Psoas muscle (tissue), 7 donors: ENCODE measurements at regions not wholly inside any gene's neighbourhood (a gene's known extent, or its start where the extent isn't known, plus 50 kb on each side); places are given as distances from the start of the nearest gene placed in this dataset.

Source experiments
- ATAC-seq, 4 donors: fragments of 200-7000 bp; cut with Tn5 transposase; one replicate each; pipeline ENCODE4 v1.9.1; 2020; ENCODE audit warnings: moderate library complexity in 3 of 4, mild to moderate bottlenecking in 2 of 4
- DNase-seq, 2 donors: peaks; one replicate each; pipeline ENCODE4 v3.0.0-alpha.2; 2020
- H3K27ac ChIP-seq: fragments of 200-600 bp; one replicate; pipeline ENCODE4 v1.8.0; 2022
- H3K27me3 ChIP-seq, 3 donors: fragments of 200-600 bp in 1 of 3; one replicate each; pipeline versions ENCODE4 v1.6.1 to v1.8.0; 2013 to 2022; ENCODE audit warnings: low read length in 2 of 3, mild to moderate bottlenecking in 2 of 3, moderate library complexity in 1 of 3; ENCODE audit not compliant: insufficient read depth in 3 of 3
- H3K36me3 ChIP-seq, 2 donors: fragments of 200-600 bp in 1 of 2; one replicate each; pipeline versions ENCODE4 v1.6.1 to v1.8.0; 2013 to 2022; ENCODE audit warnings: low read depth in 1 of 2, mild to moderate bottlenecking in 1 of 2, moderate library complexity in 1 of 2; ENCODE audit not compliant: insufficient read depth in 1 of 2
- H3K4me1 ChIP-seq: fragments of 200-600 bp; one replicate; pipeline ENCODE4 v1.8.0; 2022
- H3K4me3 ChIP-seq: fragments of 200-600 bp; one replicate; pipeline ENCODE4 v1.8.0; 2022; ENCODE audit warnings: mild to moderate bottlenecking
- H3K9me3 ChIP-seq: fragments of 200-600 bp; one replicate; pipeline ENCODE4 v1.8.0; 2022
- CTCF ChIP-seq: fragments of 200-600 bp; IDR thresholded peaks from one replicate; pipeline ENCODE4 v1.8.0; 2022; ENCODE audit warnings: antibody characterized with exemption
- WGBS, 3 donors: extraction: QIAGEN DNeasy Blood & Tissue Kit; methylation state at CpG; one replicate each; pipeline versions ENCODE4 v1.1.6 to v1.1.7; 2013; 5-methylcytosine and 5-hydroxymethylcytosine counted together
- intact Hi-C, 2 donors: fragments of 100-400 bp; cut with DNase I; formaldehyde crosslinking; loops; one replicate each; pipeline versions ENCODE4 v1.11.0 to v1.14.2; 2022
- donor health status: healthy with polysubstance abuse.
- donor health status: DM: no; HTN: no; CAD: no; lungs with moderate emphysema.
- donor health status: Bipolar disorder and iron deficiency.
- donor health status: healthy.
- donor health status: DM: yes; HTN: yes; CAD: no.
- donor health status: DM: no; HTN: no; CAD: no.
- donor health status: DM: yes; HTN: yes; CAD: no.

GRCh38 chr10:64738462-64738861 is 1217.3 kb downstream of the REEP3 start:
- Histone ChIP-seq H3K27me3 (no peaks in the 10 kb centered on the region), H3K36me3 (no peaks in the 10 kb centered on the region), H3K4me1 (no peaks in the 10 kb centered on the region), H3K4me3 (no peak overlapping the region), H3K27ac (no peak overlapping the region), H3K9me3 (peaks cover 6% of the 10 kb centered on the region)
- intact Hi-C loops = no loop called here
- no peak for DNase-seq
- ATAC-seq = no peak
- no peak for TF ChIP-seq CTCF
- 63 to 68% (median 64%) methylated on average over 2 of the region's 2 CpGs for WGBS, 3 donors

GRCh38 chr10:64745565-64745964 is 1224.4 kb downstream of the REEP3 start:
- no peaks in the 10 kb centered on the region for H3K4me1 ChIP-seq
- ATAC-seq = no peak
- TF ChIP-seq CTCF = no peak
- peaks cover 6% of the 10 kb centered on the region for H3K9me3 ChIP-seq
- WGBS, 3 donors = 23 to 52% (median 43%) methylated on average over 1 of the region's 1 CpG
- no peak for DNase-seq
- H3K27me3 ChIP-seq = no peaks in the 10 kb centered on the region
- H3K36me3 ChIP-seq = no peaks in the 10 kb centered on the region
- H3K4me3 ChIP-seq = no peak overlapping the region
- intact Hi-C loops = no loop called here
- H3K27ac ChIP-seq = no peak overlapping the region

- Histone ChIP-seq H3K4me3 (no peak overlapping the region), H3K9me3 (no peaks in the 10 kb centered on the region), H3K27me3 (no peaks in the 10 kb centered on the region), H3K4me1 (no peaks in the 10 kb centered on the region), H3K27ac (no peak overlapping the region), H3K36me3 (no peaks in the 10 kb centered on the region)
- WGBS, 3 donors = 65 to 92% (median 86%) methylated on average over 2 of the region's 2 CpGs
- intact Hi-C loops = no loop called here
- no peak for ATAC-seq
- no peak for TF ChIP-seq CTCF
- no peak for DNase-seq
These were observed 1229.5 kb downstream of the REEP3 start for GRCh38 chr10:64750672-64751071.

- ATAC-seq (no peak), DNase-seq (no peak)
- H3K27me3 ChIP-seq = no peaks in the 10 kb centered on the region
- H3K4me3 ChIP-seq = no peak overlapping the region
- intact Hi-C loops = no loop called here
- no peaks in the 10 kb centered on the region for H3K36me3 ChIP-seq
- no peaks in the 10 kb centered on the region for H3K9me3 ChIP-seq
- TF ChIP-seq CTCF = no peak
- no peaks in the 10 kb centered on the region for H3K4me1 ChIP-seq
- 54 to 72% (median 62%) methylated on average over 2 of the region's 2 CpGs for WGBS, 3 donors
- no peak overlapping the region for H3K27ac ChIP-seq
These were observed 1232.3 kb downstream of the REEP3 start for GRCh38 chr10:64753516-64753915.

GRCh38 chr10:64760371-64760770 is 1239.2 kb downstream of the REEP3 start:
- 78 to 84% (median 81%) methylated on average over 4 of the region's 4 CpGs for WGBS, 3 donors
- Histone ChIP-seq H3K36me3 (no peaks in the 10 kb centered on the region), H3K27me3 (no peaks in the 10 kb centered on the region), H3K4me1 (no peaks in the 10 kb centered on the region), H3K4me3 (no peak overlapping the region), H3K27ac (no peak overlapping the region), H3K9me3 (no peaks in the 10 kb centered on the region)
- ATAC-seq = no peak
- TF ChIP-seq CTCF = no peak
- intact Hi-C loops = no loop called here
- DNase-seq = no peak
